GM23338 (cell line): ENCODE measurements at regions not wholly inside any gene's neighbourhood (a gene's known extent, or its start where the extent isn't known, plus 50 kb on each side); places are given as distances from the start of the nearest gene placed in this dataset.

Experiments used
- ATAC-seq: fragments of 200-7000 bp; cut with Tn5 transposase; 3 replicates; pipeline ENCODE4 v1.9.1; 2020
- DNase-seq: peaks from one replicate; pipeline ENCODE4 v3.0.0-alpha.2; 2015; ENCODE audit warnings: low spot score
- H2AFZ ChIP-seq: fragments of 200-600 bp; sonication (generic); 2 replicates; pipeline ENCODE4 v1.8.0; 2016; ENCODE audit warnings: antibody characterized with exemption, mild to moderate bottlenecking, moderate library complexity
- H3F3A ChIP-seq: fragments of 200-600 bp; sonication (generic); replicated peaks from 2 replicates; pipeline ENCODE4 v1.8.0; 2017; ENCODE audit warnings: antibody characterized with exemption, mixed run types, low read depth
- H3K27ac ChIP-seq: fragments of 200-600 bp; sonication (generic); 2 replicates; pipeline ENCODE4 v1.6.1; 2016; ENCODE audit warnings: low read depth
- H3K27me3 ChIP-seq: fragments of 200-600 bp; sonication (generic); 2 replicates; pipeline ENCODE4 v1.8.0; 2016; ENCODE audit warnings: mild to moderate bottlenecking, mixed run types, moderate library complexity; ENCODE audit not compliant: insufficient read depth
- H3K36me3 ChIP-seq: fragments of 200-600 bp; sonication (generic); 2 replicates; pipeline ENCODE4 v1.8.0; 2016; ENCODE audit warnings: mild to moderate bottlenecking; ENCODE audit not compliant: insufficient read depth
- H3K4me1 ChIP-seq: fragments of 200-600 bp; sonication (generic); 2 replicates; pipeline ENCODE4 v1.8.0; 2016; ENCODE audit warnings: mild to moderate bottlenecking, moderate library complexity; ENCODE audit not compliant: insufficient read depth
- H3K4me2 ChIP-seq: fragments of 200-600 bp; sonication (generic); 2 replicates; pipeline ENCODE4 v1.7.1; 2017; ENCODE audit warnings: mixed run types
- H3K4me3 ChIP-seq: fragments of 200-600 bp; sonication (generic); 2 replicates; pipeline ENCODE4 v1.6.1; 2016; ENCODE audit warnings: mixed run types
- H3K79me2 ChIP-seq: fragments of 200-600 bp; sonication (generic); replicated peaks from 2 replicates; pipeline ENCODE4 v1.8.0; 2017; ENCODE audit warnings: mild to moderate bottlenecking; ENCODE audit not compliant: insufficient read depth
- H3K9me2 ChIP-seq: fragments of 200-600 bp; sonication (generic); 2 replicates; pipeline ENCODE4 v1.8.0; 2017; ENCODE audit not compliant: insufficient read depth
- H4K20me1 ChIP-seq: fragments of 200-600 bp; sonication (generic); replicated peaks from 2 replicates; pipeline ENCODE4 v1.8.0; 2017; ENCODE audit warnings: mild to moderate bottlenecking; ENCODE audit not compliant: insufficient read depth
- H3K27ac Mint-ChIP-seq: 2 replicates; pipeline ENCODE4 v1.8.0; 2020; ENCODE audit warnings: inconsistent platforms, mild to moderate bottlenecking, moderate library complexity, mixed read lengths
- H3K27me3 Mint-ChIP-seq: 3 replicates; pipeline ENCODE4 v1.8.0; 2022; ENCODE audit warnings: low read depth, mild to moderate bottlenecking, moderate library complexity, mixed read lengths, inconsistent platforms; ENCODE audit not compliant: insufficient read depth, poor library complexity
- H3K36me3 Mint-ChIP-seq: 3 replicates; pipeline ENCODE4 v1.8.0; 2021; ENCODE audit warnings: low read depth, mild to moderate bottlenecking, inconsistent platforms, moderate library complexity, mixed read lengths
- H3K4me1 Mint-ChIP-seq: 3 replicates; pipeline ENCODE4 v1.8.0; 2020; ENCODE audit warnings: mild to moderate bottlenecking, inconsistent platforms, mixed read lengths
- H3K4me3 Mint-ChIP-seq: 3 replicates; pipeline ENCODE4 v1.8.0; 2021; ENCODE audit warnings: moderate library complexity, mild to moderate bottlenecking, inconsistent platforms, mixed read lengths
- H3K9me3 Mint-ChIP-seq: 3 replicates; pipeline ENCODE4 v1.8.0; 2020; ENCODE audit warnings: moderate library complexity, mild to moderate bottlenecking, inconsistent platforms, mixed read lengths
- CREB1 ChIP-seq: fragments of 250-450 bp; sonication (Bioruptor Pico); IDR thresholded peaks from 2 replicates; pipeline ENCODE4 v1.5.0; 2020; ENCODE audit warnings: low read depth, mild to moderate bottlenecking, moderate library complexity
- CTCF ChIP-seq, 2 experiments: fragments of 200-600 bp in 1 of 2; sonication (generic) in 1 of 2; conservative IDR thresholded peaks; 2 replicates each; pipeline versions ENCODE4 v1.5.1 to v1.6.1; 2016 to 2017; ENCODE audit warnings: antibody characterized with exemption in 2 of 2, low read depth in 2 of 2, mild to moderate bottlenecking in 2 of 2, moderate library complexity in 1 of 2
- EZH2phosphoT487 ChIP-seq: fragments of 200-600 bp; sonication (generic); IDR thresholded peaks from one replicate; pipeline ENCODE4 v1.8.1; 2018; ENCODE audit warnings: antibody characterized with exemption; ENCODE audit not compliant: unreplicated experiment
- JUNB ChIP-seq: IDR thresholded peaks from one replicate; pipeline ENCODE4 v1.6.1; 2016; ENCODE audit warnings: antibody characterized with exemption; ENCODE audit not compliant: unreplicated experiment
- NANOG ChIP-seq: IDR thresholded peaks from 2 replicates; pipeline ENCODE4 v1.6.1; 2016; ENCODE audit warnings: antibody characterized with exemption, borderline replicate concordance
- POLR2AphosphoS5 ChIP-seq: IDR thresholded peaks from 2 replicates; pipeline ENCODE4 v1.6.1; 2016; ENCODE audit warnings: antibody characterized with exemption, low read depth
- REST ChIP-seq: IDR thresholded peaks from one replicate; pipeline ENCODE4 v1.6.1; 2018; ENCODE audit warnings: antibody characterized with exemption; ENCODE audit not compliant: unreplicated experiment
- STAT1 ChIP-seq: IDR thresholded peaks from one replicate; pipeline ENCODE4 v1.6.1; 2016; ENCODE audit warnings: antibody characterized with exemption; ENCODE audit not compliant: unreplicated experiment
- ZNF114 ChIP-seq: fragments of 250-450 bp; sonication (Bioruptor Pico); IDR thresholded peaks from 2 replicates; pipeline ENCODE4 v1.5.0; 2020; ENCODE audit warnings: mild to moderate bottlenecking, moderate library complexity
- ZNF331 ChIP-seq: fragments of 250-450 bp; sonication (Bioruptor Pico); IDR thresholded peaks from 2 replicates; pipeline ENCODE4 v1.5.0; 2020; ENCODE audit warnings: low read depth, mild to moderate bottlenecking, moderate library complexity
- TF ChIP-seq, protein P1 (sequence below): fragments of 250-450 bp; sonication (Bioruptor Pico); IDR thresholded peaks from 2 replicates; pipeline ENCODE4 v1.5.0; 2020; ENCODE audit warnings: mild to moderate bottlenecking, moderate library complexity
- TF ChIP-seq, protein P2 (sequence below): IDR thresholded peaks from 2 replicates; pipeline ENCODE4 v1.6.1; 2016; ENCODE audit warnings: antibody characterized with exemption

DNA sequence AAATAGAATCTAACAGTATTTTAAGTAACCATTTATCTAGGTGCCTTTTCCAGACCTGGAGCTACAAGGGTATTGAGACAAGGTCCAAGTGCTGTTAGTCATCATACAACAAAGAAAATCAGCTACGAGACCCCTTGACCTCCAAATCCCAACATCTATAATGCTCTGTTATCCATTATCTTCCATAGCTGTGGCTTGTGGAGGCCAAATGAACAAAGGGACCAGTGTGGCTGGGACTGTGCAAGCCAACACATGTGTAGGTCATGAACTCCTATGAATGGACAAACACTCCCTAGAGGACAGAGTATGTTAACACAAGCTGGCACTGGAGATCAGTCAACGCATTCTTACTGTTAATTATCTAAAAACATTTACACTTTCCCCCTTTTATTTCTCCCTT lies 374.5 kb downstream of the EMP1 start:
- TF ChIP-seq NANOG (no peak), ZNF331 (CRISPR knock-in tag) (no peak), JUNB (no peak), CREB1 (CRISPR knock-in tag) (no peak), STAT1 (no peak), POLR2AphosphoS5 (no peak), ZNF114 (CRISPR knock-in tag) (no peak), EZH2phosphoT487 (no peak), CTCF (conservative IDR thresholded peaks at IDR 0.05; ENCODE audit: low read depth in 2 of 2) (no peak), REST (no peak)
- TF ChIP-seq, protein P1, sequence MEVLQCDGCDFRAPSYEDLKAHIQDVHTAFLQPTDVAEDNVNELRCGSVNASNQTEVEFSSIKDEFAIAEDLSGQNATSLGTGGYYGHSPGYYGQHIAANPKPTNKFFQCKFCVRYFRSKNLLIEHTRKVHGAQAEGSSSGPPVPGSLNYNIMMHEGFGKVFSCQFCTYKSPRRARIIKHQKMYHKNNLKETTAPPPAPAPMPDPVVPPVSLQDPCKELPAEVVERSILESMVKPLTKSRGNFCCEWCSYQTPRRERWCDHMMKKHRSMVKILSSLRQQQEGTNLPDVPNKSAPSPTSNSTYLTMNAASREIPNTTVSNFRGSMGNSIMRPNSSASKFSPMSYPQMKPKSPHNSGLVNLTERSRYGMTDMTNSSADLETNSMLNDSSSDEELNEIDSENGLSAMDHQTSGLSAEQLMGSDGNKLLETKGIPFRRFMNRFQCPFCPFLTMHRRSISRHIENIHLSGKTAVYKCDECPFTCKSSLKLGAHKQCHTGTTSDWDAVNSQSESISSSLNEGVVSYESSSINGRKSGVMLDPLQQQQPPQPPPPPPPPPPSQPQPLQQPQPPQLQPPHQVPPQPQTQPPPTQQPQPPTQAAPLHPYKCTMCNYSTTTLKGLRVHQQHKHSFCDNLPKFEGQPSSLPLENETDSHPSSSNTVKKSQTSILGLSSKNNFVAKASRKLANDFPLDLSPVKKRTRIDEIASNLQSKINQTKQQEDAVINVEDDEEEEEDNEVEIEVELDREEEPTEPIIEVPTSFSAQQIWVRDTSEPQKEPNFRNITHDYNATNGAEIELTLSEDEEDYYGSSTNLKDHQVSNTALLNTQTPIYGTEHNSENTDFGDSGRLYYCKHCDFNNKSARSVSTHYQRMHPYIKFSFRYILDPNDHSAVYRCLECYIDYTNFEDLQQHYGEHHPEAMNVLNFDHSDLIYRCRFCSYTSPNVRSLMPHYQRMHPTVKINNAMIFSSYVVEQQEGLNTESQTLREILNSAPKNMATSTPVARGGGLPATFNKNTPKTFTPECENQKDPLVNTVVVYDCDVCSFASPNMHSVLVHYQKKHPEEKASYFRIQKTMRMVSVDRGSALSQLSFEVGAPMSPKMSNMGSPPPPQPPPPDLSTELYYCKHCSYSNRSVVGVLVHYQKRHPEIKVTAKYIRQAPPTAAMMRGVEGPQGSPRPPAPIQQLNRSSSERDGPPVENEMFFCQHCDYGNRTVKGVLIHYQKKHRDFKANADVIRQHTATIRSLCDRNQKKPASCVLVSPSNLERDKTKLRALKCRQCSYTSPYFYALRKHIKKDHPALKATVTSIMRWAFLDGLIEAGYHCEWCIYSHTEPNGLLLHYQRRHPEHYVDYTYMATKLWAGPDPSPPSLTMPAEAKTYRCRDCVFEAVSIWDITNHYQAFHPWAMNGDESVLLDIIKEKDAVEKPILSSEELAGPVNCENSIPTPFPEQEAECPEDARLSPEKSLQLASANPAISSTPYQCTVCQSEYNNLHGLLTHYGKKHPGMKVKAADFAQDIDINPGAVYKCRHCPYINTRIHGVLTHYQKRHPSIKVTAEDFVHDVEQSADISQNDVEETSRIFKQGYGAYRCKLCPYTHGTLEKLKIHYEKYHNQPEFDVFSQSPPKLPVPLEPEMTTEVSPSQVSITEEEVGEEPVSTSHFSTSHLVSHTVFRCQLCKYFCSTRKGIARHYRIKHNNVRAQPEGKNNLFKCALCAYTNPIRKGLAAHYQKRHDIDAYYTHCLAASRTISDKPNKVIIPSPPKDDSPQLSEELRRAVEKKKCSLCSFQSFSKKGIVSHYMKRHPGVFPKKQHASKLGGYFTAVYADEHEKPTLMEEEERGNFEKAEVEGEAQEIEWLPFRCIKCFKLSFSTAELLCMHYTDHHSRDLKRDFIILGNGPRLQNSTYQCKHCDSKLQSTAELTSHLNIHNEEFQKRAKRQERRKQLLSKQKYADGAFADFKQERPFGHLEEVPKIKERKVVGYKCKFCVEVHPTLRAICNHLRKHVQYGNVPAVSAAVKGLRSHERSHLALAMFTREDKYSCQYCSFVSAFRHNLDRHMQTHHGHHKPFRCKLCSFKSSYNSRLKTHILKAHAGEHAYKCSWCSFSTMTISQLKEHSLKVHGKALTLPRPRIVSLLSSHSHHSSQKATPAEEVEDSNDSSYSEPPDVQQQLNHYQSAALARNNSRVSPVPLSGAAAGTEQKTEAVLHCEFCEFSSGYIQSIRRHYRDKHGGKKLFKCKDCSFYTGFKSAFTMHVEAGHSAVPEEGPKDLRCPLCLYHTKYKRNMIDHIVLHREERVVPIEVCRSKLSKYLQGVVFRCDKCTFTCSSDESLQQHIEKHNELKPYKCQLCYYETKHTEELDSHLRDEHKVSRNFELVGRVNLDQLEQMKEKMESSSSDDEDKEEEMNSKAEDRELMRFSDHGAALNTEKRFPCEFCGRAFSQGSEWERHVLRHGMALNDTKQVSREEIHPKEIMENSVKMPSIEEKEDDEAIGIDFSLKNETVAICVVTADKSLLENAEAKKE: no peak
- TF ChIP-seq, protein P2, sequence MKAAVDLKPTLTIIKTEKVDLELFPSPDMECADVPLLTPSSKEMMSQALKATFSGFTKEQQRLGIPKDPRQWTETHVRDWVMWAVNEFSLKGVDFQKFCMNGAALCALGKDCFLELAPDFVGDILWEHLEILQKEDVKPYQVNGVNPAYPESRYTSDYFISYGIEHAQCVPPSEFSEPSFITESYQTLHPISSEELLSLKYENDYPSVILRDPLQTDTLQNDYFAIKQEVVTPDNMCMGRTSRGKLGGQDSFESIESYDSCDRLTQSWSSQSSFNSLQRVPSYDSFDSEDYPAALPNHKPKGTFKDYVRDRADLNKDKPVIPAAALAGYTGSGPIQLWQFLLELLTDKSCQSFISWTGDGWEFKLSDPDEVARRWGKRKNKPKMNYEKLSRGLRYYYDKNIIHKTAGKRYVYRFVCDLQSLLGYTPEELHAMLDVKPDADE: no peak
- Mint-ChIP-seq H3K4me3 (no peak overlapping the region), H3K27ac (no peak overlapping the region), H3K27me3 (peaks cover 3% of the 10 kb centered on the region), H3K9me3 (no peaks in the 10 kb centered on the region), H3K36me3 (no peaks in the 10 kb centered on the region), H3K4me1 (no peaks in the 10 kb centered on the region)
- no peaks in the 10 kb centered on the region for H3K36me3 ChIP-seq
- H2AFZ ChIP-seq: no peak overlapping the region
- 0 out of 2 replicates have a peak, but pooled peaks cover 3% of the 10 kb centered on the region for H3K9me2 ChIP-seq
- no peaks in the 10 kb centered on the region for H3F3A ChIP-seq
- ATAC-seq (no peak), DNase-seq (no peak)
- H3K4me1 ChIP-seq: no peaks in the 10 kb centered on the region
- no peaks in the 10 kb centered on the region for H3K79me2 ChIP-seq
- no peak overlapping the region for H3K4me3 ChIP-seq
- no peaks in the 10 kb centered on the region for H3K27me3 ChIP-seq
- H3K4me2 ChIP-seq: no peak overlapping the region
- H4K20me1 ChIP-seq: no peaks in the 10 kb centered on the region
- no peak overlapping the region for H3K27ac ChIP-seq
